NCI-H460 (cell line): ENCODE measurements at regions not wholly inside any gene's neighbourhood (a gene's known extent, or its start where the extent isn't known, plus 50 kb on each side); places are given as distances from the start of the nearest gene placed in this dataset.
"Not testable (repeated sequence)": the region's sequence is repeated elsewhere in the genome, so short reads cannot be mapped to it uniquely, and the experiment has no call there.

Source experiments
- DNase-seq: peaks from one replicate; pipeline ENCODE4 v3.0.0-alpha.2; 2016; ENCODE audit warnings: low read depth; ENCODE audit errors: extremely low read depth

GRCh38 chr6:1230689-1231605, 81.0 kb upstream of the FOXQ1 start:
- peak; percentile 72 for DNase-seq

- no peak for DNase-seq
Observed at GRCh38 chr6:1230281-1230680, 81.6 kb upstream of the FOXQ1 start.

DNA sequence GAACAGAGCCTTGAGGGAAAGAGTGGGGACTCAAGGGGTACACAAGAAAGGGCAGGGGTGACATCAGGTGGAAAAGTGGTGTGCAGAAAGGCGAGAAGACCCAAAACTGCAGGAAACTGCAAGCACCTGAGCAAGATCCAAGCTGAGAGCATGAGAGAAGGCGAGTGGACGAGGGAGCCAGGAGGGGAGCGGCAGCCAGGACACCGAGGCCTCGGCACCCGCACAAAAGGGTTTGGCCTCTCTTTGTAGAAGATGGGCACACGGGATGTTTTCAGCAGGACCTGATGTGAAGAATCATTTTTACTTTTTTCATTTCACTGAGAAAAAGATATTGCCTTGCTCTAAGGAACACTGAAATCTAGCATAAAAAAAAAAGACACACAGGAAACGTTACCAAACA, 82.1 kb upstream of the FOXQ1 start:
- no peak for DNase-seq

DNA sequence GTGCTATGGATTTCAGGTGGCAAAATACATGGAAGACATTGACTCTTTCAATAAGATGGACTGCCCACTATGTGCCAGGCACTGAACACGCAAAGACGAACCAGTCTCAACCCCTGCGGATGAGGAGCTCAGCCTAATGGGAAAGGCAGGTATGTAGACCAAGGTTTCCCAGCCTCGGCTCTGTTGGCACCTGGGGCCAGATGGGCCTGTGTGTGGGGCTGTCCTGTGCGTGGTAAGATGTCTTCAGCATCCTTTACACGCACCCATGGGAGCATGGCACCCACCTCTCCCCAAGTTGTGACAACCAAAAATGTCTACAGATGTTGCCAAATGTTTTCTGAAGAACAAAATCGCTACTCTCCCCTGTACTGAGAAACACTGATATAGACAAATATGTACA, 82.6 kb upstream of the FOXQ1 start:
- no peak for DNase-seq

DNA sequence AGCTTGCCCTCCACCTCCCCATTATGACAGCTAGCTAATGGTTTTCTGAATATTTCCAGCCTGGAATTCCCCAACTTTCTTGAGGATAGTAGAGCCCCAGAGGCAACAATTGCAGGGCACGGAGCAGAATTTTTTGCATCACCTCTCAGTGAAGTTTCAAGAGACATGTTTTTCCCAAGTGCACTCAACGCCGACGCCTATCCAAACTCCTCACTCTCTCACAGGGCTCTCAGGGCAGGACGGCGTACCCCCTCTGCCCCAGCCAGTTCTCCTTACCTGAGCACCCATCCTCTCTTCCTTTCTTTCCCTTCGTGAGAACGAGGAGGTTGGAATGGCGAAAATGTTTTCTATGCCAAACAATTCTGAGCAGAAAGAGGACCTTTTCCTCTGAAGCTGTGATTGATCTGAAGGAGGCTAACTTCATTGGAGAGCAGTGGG, 83.1 kb upstream of the FOXQ1 start:
- DNase-seq, result no peak

DNA sequence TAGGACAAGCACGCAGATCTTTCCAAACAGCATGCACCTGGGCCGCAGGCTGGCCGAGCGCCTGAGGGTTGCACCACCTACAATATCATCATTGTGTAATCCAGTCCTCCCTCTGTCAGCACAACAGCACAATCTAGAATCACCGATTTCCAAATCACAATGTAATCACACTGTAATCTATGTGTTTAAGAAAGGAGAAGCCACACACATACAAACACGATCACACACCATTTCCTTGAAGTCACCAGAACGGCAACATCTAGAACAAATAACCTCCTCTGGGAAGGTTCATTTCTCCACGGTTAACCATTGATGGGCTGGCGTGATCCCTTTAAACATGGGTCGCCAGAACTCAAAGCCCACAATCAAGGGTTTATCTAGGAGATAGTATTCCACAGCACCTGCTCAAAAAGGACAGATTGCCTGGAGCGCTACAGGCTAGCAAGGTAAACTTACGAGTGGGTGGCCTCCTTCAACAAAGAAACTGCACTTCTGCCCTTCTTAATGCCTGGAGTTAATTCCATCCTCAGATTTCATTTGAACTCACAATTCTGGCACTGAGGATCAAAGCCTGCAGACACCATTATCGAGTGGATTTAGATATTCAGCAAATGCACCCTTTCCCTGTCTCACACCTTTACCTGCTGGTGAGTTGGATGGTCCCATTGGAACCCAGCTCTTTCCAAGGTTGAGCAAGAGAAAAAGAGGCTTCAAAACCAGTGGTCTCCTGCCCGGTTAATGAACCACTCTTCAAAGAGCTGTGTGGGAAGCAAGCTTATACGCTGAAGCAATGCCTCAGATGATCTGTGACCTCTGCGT, 83.8 kb upstream of the FOXQ1 start:
- DNase-seq, result no peak

GRCh38 chr6:1227600-1227934, 84.3 kb upstream of the FOXQ1 start:
- DNase-seq, result no peak

- DNase-seq, result no peak
Observed at GRCh38 chr6:1226277-1227099, 85.4 kb upstream of the FOXQ1 start.

DNA sequence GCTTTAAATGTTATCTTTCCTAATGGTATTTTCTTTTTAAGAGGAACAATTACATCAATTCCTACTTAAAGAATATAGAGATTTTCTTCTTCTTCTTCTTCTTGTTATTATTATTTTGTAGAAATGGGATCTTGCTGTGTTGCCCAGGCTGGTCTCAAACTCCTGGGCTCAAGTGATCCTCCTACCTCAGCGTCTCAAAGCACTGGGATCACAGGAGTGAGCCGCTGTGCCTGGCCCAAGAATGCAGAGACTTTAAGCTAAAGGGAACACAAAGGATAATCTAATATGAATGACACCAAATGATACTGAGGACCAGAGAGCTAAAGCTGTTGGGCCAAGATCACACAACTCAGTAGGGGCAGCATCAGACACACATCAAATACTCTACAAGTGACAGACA, 87.4 kb upstream of the FOXQ1 start:
- DNase-seq, result no peak

DNA sequence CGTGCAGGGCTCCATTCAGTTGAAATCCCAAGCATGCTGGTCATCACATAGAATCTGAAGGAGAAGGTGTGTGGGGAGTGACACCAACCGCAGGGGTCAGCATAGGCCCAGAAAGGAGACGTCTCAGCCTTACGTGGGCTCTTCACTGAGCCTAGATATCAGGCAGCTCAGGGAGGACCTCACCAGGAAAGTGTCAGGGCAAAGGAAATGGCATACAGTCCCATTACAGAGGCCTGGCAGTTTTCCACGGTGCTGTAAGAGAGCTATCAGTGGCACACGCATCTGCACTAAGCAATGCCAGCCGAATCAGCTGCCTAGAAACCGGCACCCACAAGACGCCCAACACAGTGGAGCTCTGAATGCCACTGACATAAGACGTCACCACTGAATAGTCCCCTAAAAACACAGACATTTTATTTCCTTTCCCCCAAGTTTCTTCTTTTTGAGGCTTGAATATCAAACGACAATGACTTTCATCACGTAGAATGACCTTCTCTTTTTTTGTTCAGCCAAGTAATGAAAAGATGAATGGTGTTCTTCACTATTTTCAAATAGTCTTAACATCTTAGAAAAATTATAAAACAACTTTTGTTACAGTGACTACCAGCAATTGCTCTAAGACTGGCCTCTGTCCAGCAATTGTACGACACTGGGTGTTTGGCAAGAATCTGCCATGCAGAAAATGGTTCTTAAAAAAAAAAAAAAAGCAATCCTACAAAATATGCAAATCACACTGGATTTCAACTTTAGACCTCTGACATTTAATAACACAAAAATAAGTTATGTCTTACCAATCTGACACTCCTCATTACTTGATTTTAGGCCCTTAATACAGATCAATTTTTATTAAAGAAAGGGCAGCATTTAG, 88.9 kb upstream of the FOXQ1 start:
- DNase-seq, result no peak

- DNase-seq, result no peak
Observed at GRCh38 chr6:1217396-1217795, 94.5 kb upstream of the FOXQ1 start.

DNA sequence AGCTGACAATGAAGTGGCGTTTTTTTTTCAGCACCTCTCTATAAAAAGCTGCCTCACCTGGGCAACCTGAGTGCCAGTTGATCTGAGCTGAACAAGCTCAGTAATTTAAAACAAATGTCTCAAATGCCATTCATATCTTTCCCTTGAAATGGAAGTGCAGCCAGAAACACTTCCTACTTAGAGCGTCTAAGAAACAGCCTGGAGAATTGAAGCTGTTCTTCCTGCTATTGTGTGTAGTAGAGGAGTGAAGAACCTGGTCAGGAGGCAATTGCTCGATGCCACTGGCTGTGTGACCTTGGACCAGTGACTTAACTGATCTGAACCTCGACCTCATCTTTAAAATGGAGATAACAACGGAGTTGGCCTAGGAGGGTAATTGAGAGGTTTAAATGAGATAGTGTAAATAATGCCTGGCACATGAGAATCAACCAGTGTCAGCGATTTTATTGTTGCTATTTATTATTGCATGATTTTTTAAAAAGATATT, 95.4 kb upstream of the FOXQ1 start:
- DNase-seq, result no peak

DNA sequence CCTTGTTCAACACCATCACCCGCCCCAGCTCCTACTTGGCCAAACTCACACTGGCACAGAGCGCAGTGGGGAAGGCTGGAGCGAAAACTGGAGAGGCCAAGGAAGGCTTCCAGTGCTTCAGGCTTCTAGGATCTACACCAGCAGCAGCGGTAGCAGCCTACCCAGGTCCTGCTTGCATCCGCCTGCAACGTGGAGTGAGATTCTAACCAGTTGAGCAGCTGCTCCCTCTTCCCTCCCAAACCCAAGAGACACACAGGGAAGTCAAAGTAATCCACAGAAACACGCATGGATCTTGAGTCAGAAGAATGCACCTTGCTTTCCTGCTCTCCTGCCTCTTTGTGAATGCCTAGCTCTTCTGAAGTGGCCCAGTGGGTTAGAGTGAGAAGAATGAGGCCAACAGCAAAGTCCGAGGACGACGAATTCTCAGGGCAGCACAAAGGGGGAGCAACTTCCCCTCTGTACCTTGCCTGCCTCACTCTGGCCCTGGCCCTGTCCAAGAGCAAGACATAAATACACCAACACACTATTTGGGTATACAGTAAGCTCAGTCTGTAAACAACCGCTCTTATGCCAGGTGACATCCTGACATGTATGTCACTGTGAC, 95.9 kb upstream of the FOXQ1 start:
- DNase-seq, result no peak

DNA sequence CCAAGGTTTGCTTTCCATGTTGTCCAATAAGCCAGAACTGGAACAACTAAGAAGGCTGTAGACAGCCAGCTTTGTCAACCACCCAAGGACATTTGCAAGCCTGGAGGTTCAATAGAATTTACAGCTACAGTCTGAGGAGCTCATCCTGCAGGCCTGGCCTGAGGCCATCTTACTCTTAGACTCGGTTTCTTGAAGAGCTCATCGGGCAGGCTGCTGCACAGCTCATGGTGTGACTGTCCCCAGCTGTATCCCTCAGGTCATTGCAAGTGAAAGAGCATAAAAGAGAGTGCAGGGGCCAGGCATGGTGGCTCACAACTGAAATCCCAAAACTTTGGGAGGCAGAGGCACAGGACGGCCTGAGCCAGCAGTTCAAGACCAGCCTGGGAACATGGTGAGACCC, 96.9 kb upstream of the FOXQ1 start:
- no peak for DNase-seq

- no peak for DNase-seq
Observed at GRCh38 chr6:1212919-1213318, 99.0 kb upstream of the FOXQ1 start.

- not testable (repeated sequence) for DNase-seq
Observed at GRCh38 chr6:1212138-1212537, 99.8 kb upstream of the FOXQ1 start.

GRCh38 chr6:1210631-1211030, 101.3 kb upstream of the FOXQ1 start:
- not testable (repeated sequence) for DNase-seq

DNA sequence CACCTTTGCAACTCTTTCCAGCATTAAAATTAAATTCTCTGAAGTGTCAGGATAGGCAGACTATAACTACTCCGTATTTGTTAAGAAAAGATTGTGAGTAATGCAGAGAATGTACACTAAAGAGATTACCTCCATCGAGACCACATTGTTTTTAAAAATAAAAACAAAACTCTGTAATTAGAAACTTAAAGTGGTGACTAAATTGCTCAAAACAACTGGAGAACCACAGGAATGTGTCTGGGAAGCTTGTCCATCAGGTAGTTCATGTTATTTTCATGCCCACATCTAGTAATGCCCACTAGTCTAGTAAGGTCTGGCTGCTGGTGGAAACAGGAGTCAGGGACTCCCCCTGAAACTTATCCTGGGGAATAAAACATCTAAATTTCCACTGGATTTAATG, 103.0 kb upstream of the FOXQ1 start:
- no peak for DNase-seq

DNA sequence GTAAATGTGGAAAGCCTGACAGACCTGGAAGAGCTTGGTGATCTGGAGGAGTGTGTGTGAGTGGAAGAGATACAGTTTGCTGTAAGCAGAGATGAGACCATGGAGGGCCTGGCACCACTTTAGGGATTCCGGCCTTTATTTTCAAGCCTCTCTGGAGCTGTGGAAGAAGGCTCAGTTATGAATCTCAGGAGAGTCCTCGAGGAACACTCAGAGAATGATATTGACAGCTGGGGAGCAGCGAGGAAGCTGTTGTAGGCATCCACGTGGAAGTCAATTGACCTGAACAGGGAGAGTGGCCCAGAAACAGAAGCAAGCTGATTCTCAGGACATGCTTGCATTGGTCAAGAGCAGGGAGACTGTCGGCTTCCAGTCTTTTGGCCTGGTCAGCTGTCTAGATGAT, 108.4 kb upstream of the FOXQ1 start:
- DNase-seq, result no peak

DNA sequence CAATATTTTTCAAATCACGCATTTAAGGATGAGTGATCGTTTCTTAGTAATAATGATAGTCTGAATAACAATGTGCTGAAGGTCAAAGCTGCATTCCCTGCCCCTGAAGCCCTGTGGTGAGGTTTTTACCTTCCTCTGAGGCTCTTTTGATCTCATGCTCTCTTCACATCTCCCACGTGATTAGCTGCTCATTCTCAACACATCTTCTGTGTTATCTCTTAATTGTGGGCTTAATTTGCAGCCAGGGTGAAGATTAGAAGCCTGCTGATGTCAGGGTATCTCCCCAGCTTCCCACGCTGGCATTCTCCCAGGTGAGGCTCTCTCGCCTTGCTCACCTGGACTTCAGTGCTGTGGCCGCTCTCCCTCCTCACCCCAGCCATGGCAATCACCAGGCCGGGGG, 109.7 kb upstream of the FOXQ1 start:
- no peak for DNase-seq
